ENCODE measurements at regions not wholly inside any gene's neighbourhood (a gene's known extent, or its start where the extent isn't known, plus 50 kb on each side); places are given as distances from the start of the nearest gene placed in this dataset.
A peak's percentile ranks its signal among the peaks of the same experiment; 100 is the strongest.

GRCh38 chr14:96961895-96962294 is 164.7 kb downstream of the VRK1 start:
- ATAC-seq (ENCODE audit: low read depth) (no peak), DNase-seq (ENCODE audit: low spot score in 2 of 2) (no peak)
- Mint-ChIP-seq H3K27ac (peak overlapping the region; percentile 28), H3K4me1 (peaks cover 35% of the 10 kb centered on the region), H3K9me3 (peaks cover 12% of the 10 kb centered on the region), H3K36me3 (peaks cover 9% of the 10 kb centered on the region), H3K4me3 (peak overlapping the region; percentile 47), H3K27me3 (no peaks in the 10 kb centered on the region)

- DNase-seq (ENCODE audit: low spot score in 2 of 2), result peak in 1 of 2 donors; percentile 17
- H3K4me3 Mint-ChIP-seq, result peak overlapping the region; percentile 47
- H3K27me3 Mint-ChIP-seq, result no peaks in the 10 kb centered on the region
- peaks cover 33% of the 10 kb centered on the region for H3K4me1 Mint-ChIP-seq
- H3K27ac Mint-ChIP-seq, result peak overlapping the region; percentile 28
- H3K9me3 Mint-ChIP-seq, result peaks cover 9% of the 10 kb centered on the region
- ATAC-seq (ENCODE audit: low read depth), result peak; percentile 91
- H3K36me3 Mint-ChIP-seq, result peaks cover 8% of the 10 kb centered on the region
These were observed 165.2 kb downstream of the VRK1 start for GRCh38 chr14:96962337-96962736.

- no peak overlapping the region for H3K27ac Mint-ChIP-seq
- peaks cover 33% of the 10 kb centered on the region for H3K4me1 Mint-ChIP-seq
- H3K4me3 Mint-ChIP-seq, result no peak overlapping the region
These were observed 167.7 kb downstream of the VRK1 start for GRCh38 chr14:96964726-96965415.

GRCh38 chr14:96965885-96966595 is 168.9 kb downstream of the VRK1 start:
- ATAC-seq (ENCODE audit: low read depth), result no peak
- Mint-ChIP-seq H3K27me3 (no peaks in the 10 kb centered on the region), H3K36me3 (peaks cover 6% of the 10 kb centered on the region), H3K4me3 (no peak overlapping the region), H3K4me1 (peaks cover 27% of the 10 kb centered on the region), H3K27ac (no peak overlapping the region), H3K9me3 (peaks cover 6% of the 10 kb centered on the region)
- no peak for DNase-seq (ENCODE audit: low spot score in 2 of 2)

More at GRCh38 chr14:96964726-96965415, 167.7 kb downstream of the VRK1 start:
- Mint-ChIP-seq H3K36me3 (peaks cover 8% of the 10 kb centered on the region), H3K27me3 (no peaks in the 10 kb centered on the region), H3K9me3 (peaks cover 9% of the 10 kb centered on the region)
- DNase-seq (ENCODE audit: low spot score in 2 of 2) (no peak), ATAC-seq (ENCODE audit: low read depth) (no peak)

GRCh38 chr14:96975116-96975515 is 177.9 kb downstream of the VRK1 start:
- H3K4me3 Mint-ChIP-seq, result no peak overlapping the region
- DNase-seq (ENCODE audit: low spot score in 2 of 2) (no peak), ATAC-seq (ENCODE audit: low read depth) (no peak)
- peaks cover 8% of the 10 kb centered on the region for H3K9me3 Mint-ChIP-seq
- H3K36me3 Mint-ChIP-seq, result peaks cover 7% of the 10 kb centered on the region
- no peak overlapping the region for H3K27ac Mint-ChIP-seq
- no peaks in the 10 kb centered on the region for H3K27me3 Mint-ChIP-seq
- H3K4me1 Mint-ChIP-seq, result no peaks in the 10 kb centered on the region

GRCh38 chr14:96978525-96979272 is 181.5 kb downstream of the VRK1 start:
- H3K4me1 Mint-ChIP-seq, result no peaks in the 10 kb centered on the region
- no peaks in the 10 kb centered on the region for H3K27me3 Mint-ChIP-seq
- no peak for DNase-seq (ENCODE audit: low spot score in 2 of 2)
- peaks cover 6% of the 10 kb centered on the region for H3K9me3 Mint-ChIP-seq
- no peak for ATAC-seq (ENCODE audit: low read depth)
- no peak overlapping the region for H3K4me3 Mint-ChIP-seq
- H3K36me3 Mint-ChIP-seq, result peaks cover 6% of the 10 kb centered on the region
- H3K27ac Mint-ChIP-seq, result no peak overlapping the region

GRCh38 chr14:96979611-96980074 is 182.5 kb downstream of the VRK1 start:
- no peak for ATAC-seq (ENCODE audit: low read depth)
- Mint-ChIP-seq H3K27me3 (no peaks in the 10 kb centered on the region), H3K4me3 (no peak overlapping the region), H3K27ac (no peak overlapping the region), H3K4me1 (no peaks in the 10 kb centered on the region), H3K36me3 (peaks cover 4% of the 10 kb centered on the region), H3K9me3 (peaks cover 4% of the 10 kb centered on the region)
- no peak for DNase-seq (ENCODE audit: low spot score in 2 of 2)

GRCh38 chr14:96980835-96981234 is 183.7 kb downstream of the VRK1 start:
- Mint-ChIP-seq H3K27ac (no peak overlapping the region), H3K27me3 (no peaks in the 10 kb centered on the region), H3K4me3 (no peak overlapping the region), H3K9me3 (no peaks in the 10 kb centered on the region), H3K4me1 (no peaks in the 10 kb centered on the region), H3K36me3 (no peaks in the 10 kb centered on the region)
- ATAC-seq (ENCODE audit: low read depth) (no peak), DNase-seq (ENCODE audit: low spot score in 2 of 2) (no peak)

- peak overlapping the region; percentile 0 for H3K4me3 Mint-ChIP-seq
- no peaks in the 10 kb centered on the region for H3K27me3 Mint-ChIP-seq
- H3K36me3 Mint-ChIP-seq, result no peaks in the 10 kb centered on the region
- H3K4me1 Mint-ChIP-seq, result peaks cover 31% of the 10 kb centered on the region
- DNase-seq (ENCODE audit: low spot score in 2 of 2) (no peak), ATAC-seq (ENCODE audit: low read depth) (no peak)
- peak overlapping the region; percentile 62 for H3K27ac Mint-ChIP-seq
- no peaks in the 10 kb centered on the region for H3K9me3 Mint-ChIP-seq
These were observed 189.3 kb downstream of the VRK1 start for GRCh38 chr14:96986256-96987085.

GRCh38 chr14:96987086-96987474 is 189.9 kb downstream of the VRK1 start:
- peak; percentile 83 for ATAC-seq (ENCODE audit: low read depth)
- peak overlapping the region; percentile 62 for H3K27ac Mint-ChIP-seq
- H3K27me3 Mint-ChIP-seq, result no peaks in the 10 kb centered on the region
- peaks cover 31% of the 10 kb centered on the region for H3K4me1 Mint-ChIP-seq
- H3K36me3 Mint-ChIP-seq, result no peaks in the 10 kb centered on the region
- DNase-seq (ENCODE audit: low spot score in 2 of 2), result peak in 1 of 2 donors; percentile 2
- peak overlapping the region; percentile 15 for H3K4me3 Mint-ChIP-seq
- no peaks in the 10 kb centered on the region for H3K9me3 Mint-ChIP-seq

- H3K27me3 Mint-ChIP-seq, result no peaks in the 10 kb centered on the region
- no peaks in the 10 kb centered on the region for H3K9me3 Mint-ChIP-seq
- ATAC-seq (ENCODE audit: low read depth), result no peak
- no peak for DNase-seq (ENCODE audit: low spot score in 2 of 2)
- H3K4me1 Mint-ChIP-seq, result peaks cover 31% of the 10 kb centered on the region
- H3K27ac Mint-ChIP-seq, result peak overlapping the region; percentile 62
- peak overlapping the region; percentile 8 for H3K4me3 Mint-ChIP-seq
- no peaks in the 10 kb centered on the region for H3K36me3 Mint-ChIP-seq
These were observed 190.6 kb downstream of the VRK1 start for GRCh38 chr14:96987771-96988170.

- Mint-ChIP-seq H3K9me3 (no peaks in the 10 kb centered on the region), H3K4me1 (peaks cover 31% of the 10 kb centered on the region), H3K4me3 (no peak overlapping the region), H3K36me3 (no peaks in the 10 kb centered on the region), H3K27me3 (no peaks in the 10 kb centered on the region), H3K27ac (no peak overlapping the region)
- ATAC-seq (ENCODE audit: low read depth) (no peak), DNase-seq (ENCODE audit: low spot score in 2 of 2) (no peak)
These were observed 192.1 kb downstream of the VRK1 start for GRCh38 chr14:96989306-96989705.

GRCh38 chr14:96991226-96991625 is 194.0 kb downstream of the VRK1 start:
- ATAC-seq (ENCODE audit: low read depth) (no peak), DNase-seq (ENCODE audit: low spot score in 2 of 2) (no peak)
- no peaks in the 10 kb centered on the region for H3K27me3 Mint-ChIP-seq

More at GRCh38 chr14:96991226-96991625, 194.0 kb downstream of the VRK1 start:
- no peaks in the 10 kb centered on the region for H3K9me3 Mint-ChIP-seq
- peaks cover 28% of the 10 kb centered on the region for H3K4me1 Mint-ChIP-seq
- no peak overlapping the region for H3K4me3 Mint-ChIP-seq
- no peaks in the 10 kb centered on the region for H3K36me3 Mint-ChIP-seq
- no peak overlapping the region for H3K27ac Mint-ChIP-seq
